ENCODE measurements at regions not wholly inside any gene's neighbourhood (a gene's known extent, or its start where the extent isn't known, plus 50 kb on each side); places are given as distances from the start of the nearest gene placed in this dataset.

DNA sequence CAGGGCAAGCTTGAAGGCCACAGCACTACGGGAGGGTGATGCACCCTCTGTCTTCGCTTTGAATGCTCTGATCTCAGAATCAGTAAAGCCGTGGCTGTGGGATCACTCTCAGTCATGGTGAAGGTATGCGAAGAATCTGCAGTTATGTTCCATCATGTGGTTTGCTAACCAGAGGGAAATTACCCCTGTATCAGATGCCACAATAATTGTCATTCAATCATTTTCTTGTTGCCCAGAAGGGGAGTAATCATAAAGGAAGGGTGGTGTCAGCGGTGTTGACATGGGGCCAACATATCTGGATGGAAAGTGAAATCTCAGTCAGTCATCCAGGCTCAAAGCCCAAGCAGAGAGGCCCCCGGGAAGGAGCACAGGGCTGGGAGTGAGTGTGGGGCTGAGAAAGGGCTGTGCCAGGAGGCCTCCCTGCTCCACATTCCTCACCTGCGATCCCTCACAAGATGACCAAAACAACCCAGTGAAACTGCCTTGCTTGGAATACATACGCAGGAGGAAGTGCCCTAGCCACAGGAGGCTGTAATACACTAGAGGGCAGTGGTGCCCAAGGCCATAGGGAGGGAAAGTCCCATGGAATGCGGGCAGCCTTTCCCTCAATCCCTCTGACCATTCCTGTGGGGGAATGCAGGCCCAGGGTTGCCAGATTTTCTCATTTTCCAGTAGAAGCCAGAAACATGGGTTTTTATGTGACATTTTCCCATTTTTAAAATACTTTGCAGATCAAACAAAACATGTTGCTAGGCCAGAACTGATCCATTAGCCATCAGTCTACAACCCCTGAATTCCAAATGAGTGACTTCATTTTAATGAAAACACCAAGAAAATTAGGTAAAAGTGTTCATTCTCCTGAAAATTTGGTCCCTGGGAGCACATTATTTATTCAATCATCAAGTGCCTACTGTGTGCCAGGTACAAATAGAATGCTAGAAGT, 95.7 kb upstream of the VANGL1 start (continued):
- TF ChIP-seq ISL2 (CRISPR knock-in tag; IDR thresholded peaks at IDR 0.05) (no peak), KMT2B (CRISPR knock-in tag; IDR thresholded peaks at IDR 0.05) (no peak), ZNF543 (CRISPR knock-in tag; IDR thresholded peaks at IDR 0.05) (0 out of 2 replicates have a peak, but pooled peaks have one; percentile 74), GPN1 (CRISPR knock-in tag; IDR thresholded peaks at IDR 0.05; ENCODE audit: borderline replicate concordance) (no peak), TEAD3 (CRISPR knock-in tag; optimal IDR thresholded peaks at IDR 0.05; ENCODE audit: borderline replicate concordance) (peak; percentile 80), ZNF546 (CRISPR knock-in tag; conservative IDR thresholded peaks at IDR 0.05) (no peak), SMC3 (IDR thresholded peaks at IDR 0.05; ENCODE audit: low read length) (peak; percentile 54; the same call in 1 of the 2 replicates), SOX6 (IDR thresholded peaks at IDR 0.05) (no peak), SOX6 (CRISPR knock-in tag; IDR thresholded peaks at IDR 0.05) (no peak), TRIM24 (CRISPR knock-in tag; IDR thresholded peaks at IDR 0.05) (no peak), FOSL2 (CRISPR knock-in tag; IDR thresholded peaks at IDR 0.05) (peak; percentile 45), GABPB1 (CRISPR knock-in tag; IDR thresholded peaks at IDR 0.05) (peak; percentile 31; the same call in 1 of the 2 replicates), ARHGAP35 (CRISPR knock-in tag; IDR thresholded peaks at IDR 0.05; ENCODE audit: borderline replicate concordance) (no peak), ZNF883 (CRISPR knock-in tag; IDR thresholded peaks at IDR 0.05; ENCODE audit: not compliant biosample characterization) (no peak), SCMH1 (CRISPR knock-in tag; IDR thresholded peaks at IDR 0.05; ENCODE audit: borderline replicate concordance) (no peak)
- TF ChIP-seq, protein P1, sequence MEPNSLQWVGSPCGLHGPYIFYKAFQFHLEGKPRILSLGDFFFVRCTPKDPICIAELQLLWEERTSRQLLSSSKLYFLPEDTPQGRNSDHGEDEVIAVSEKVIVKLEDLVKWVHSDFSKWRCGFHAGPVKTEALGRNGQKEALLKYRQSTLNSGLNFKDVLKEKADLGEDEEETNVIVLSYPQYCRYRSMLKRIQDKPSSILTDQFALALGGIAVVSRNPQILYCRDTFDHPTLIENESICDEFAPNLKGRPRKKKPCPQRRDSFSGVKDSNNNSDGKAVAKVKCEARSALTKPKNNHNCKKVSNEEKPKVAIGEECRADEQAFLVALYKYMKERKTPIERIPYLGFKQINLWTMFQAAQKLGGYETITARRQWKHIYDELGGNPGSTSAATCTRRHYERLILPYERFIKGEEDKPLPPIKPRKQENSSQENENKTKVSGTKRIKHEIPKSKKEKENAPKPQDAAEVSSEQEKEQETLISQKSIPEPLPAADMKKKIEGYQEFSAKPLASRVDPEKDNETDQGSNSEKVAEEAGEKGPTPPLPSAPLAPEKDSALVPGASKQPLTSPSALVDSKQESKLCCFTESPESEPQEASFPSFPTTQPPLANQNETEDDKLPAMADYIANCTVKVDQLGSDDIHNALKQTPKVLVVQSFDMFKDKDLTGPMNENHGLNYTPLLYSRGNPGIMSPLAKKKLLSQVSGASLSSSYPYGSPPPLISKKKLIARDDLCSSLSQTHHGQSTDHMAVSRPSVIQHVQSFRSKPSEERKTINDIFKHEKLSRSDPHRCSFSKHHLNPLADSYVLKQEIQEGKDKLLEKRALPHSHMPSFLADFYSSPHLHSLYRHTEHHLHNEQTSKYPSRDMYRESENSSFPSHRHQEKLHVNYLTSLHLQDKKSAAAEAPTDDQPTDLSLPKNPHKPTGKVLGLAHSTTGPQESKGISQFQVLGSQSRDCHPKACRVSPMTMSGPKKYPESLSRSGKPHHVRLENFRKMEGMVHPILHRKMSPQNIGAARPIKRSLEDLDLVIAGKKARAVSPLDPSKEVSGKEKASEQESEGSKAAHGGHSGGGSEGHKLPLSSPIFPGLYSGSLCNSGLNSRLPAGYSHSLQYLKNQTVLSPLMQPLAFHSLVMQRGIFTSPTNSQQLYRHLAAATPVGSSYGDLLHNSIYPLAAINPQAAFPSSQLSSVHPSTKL (CRISPR knock-in tag; IDR thresholded peaks at IDR 0.05), result 0 out of 2 replicates have a peak, but pooled peaks have one; percentile 4
- TF ChIP-seq, protein P2, sequence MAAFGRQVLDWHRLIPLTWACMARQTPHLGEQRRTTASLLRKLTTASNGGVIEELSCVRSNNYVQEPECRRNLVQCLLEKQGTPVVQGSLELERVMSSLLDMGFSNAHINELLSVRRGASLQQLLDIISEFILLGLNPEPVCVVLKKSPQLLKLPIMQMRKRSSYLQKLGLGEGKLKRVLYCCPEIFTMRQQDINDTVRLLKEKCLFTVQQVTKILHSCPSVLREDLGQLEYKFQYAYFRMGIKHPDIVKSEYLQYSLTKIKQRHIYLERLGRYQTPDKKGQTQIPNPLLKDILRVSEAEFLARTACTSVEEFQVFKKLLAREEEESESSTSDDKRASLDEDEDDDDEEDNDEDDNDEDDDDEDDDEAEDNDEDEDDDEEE (CRISPR knock-in tag; IDR thresholded peaks at IDR 0.05), result no peak
- TF ChIP-seq, protein P3, sequence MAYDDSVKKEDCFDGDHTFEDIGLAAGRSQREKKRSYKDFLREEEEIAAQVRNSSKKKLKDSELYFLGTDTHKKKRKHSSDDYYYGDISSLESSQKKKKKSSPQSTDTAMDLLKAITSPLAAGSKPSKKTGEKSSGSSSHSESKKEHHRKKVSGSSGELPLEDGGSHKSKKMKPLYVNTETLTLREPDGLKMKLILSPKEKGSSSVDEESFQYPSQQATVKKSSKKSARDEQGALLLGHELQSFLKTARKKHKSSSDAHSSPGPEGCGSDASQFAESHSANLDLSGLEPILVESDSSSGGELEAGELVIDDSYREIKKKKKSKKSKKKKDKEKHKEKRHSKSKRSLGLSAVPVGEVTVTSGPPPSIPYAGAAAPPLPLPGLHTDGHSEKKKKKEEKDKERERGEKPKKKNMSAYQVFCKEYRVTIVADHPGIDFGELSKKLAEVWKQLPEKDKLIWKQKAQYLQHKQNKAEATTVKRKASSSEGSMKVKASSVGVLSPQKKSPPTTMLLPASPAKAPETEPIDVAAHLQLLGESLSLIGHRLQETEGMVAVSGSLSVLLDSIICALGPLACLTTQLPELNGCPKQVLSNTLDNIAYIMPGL (CRISPR knock-in tag; IDR thresholded peaks at IDR 0.05; ENCODE audit: borderline replicate concordance in 1 of 2, low read depth in 1 of 2), result 0 out of 4 replicates have a peak, but pooled peaks of 1 of the 2 experiments have one; percentile 22
- TF ChIP-seq, protein P4, sequence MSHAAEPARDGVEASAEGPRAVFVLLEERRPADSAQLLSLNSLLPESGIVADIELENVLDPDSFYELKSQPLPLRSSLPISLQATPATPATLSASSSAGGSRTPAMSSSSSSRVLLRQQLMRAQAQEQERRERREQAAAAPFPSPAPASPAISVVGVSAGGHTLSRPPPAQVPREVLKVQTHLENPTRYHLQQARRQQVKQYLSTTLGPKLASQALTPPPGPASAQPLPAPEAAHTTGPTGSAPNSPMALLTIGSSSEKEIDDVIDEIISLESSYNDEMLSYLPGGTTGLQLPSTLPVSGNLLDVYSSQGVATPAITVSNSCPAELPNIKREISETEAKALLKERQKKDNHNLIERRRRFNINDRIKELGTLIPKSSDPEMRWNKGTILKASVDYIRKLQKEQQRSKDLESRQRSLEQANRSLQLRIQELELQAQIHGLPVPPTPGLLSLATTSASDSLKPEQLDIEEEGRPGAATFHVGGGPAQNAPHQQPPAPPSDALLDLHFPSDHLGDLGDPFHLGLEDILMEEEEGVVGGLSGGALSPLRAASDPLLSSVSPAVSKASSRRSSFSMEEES (CRISPR knock-in tag; IDR thresholded peaks at IDR 0.05), result no peak
- TF ChIP-seq, protein P5, sequence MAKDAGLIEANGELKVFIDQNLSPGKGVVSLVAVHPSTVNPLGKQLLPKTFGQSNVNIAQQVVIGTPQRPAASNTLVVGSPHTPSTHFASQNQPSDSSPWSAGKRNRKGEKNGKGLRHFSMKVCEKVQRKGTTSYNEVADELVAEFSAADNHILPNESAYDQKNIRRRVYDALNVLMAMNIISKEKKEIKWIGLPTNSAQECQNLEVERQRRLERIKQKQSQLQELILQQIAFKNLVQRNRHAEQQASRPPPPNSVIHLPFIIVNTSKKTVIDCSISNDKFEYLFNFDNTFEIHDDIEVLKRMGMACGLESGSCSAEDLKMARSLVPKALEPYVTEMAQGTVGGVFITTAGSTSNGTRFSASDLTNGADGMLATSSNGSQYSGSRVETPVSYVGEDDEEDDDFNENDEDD (CRISPR knock-in tag; IDR thresholded peaks at IDR 0.05; ENCODE audit: borderline replicate concordance), result no peak

Data from HepG2 (cell line).